ENCODE measurements at regions not wholly inside any gene's neighbourhood (a gene's known extent, or its start where the extent isn't known, plus 50 kb on each side); places are given as distances from the start of the nearest gene placed in this dataset.

DNA sequence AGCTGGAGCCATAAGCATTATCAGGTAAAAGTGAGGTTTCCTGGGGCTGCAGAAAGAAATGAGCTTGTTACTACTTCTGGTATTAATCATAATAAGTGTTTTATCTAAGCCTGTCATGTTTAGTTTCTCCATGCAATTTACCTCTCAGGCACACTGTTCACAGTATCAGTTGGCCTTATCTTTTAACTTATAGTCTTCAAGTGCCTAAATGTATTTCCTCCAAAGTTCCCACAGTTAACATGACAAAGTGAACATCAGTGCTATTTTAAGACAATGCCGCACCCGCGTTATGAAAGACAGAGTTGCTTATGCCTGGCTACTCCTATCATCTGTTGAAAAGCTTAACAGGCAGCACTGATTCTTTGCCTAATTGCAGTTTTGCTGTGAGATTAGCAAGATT is 408.7 kb upstream of the FAM241A start:
- Histone ChIP-seq H3K9me3 (ENCODE audit: insufficient read depth in 2 of 2, low read depth in 1 of 2, low read length in 1 of 2) (no peaks in the 10 kb centered on the region), H3K4me2 (ENCODE audit: insufficient read depth in 1 of 2, low read depth in 2 of 2, low read length in 2 of 2) (no peak overlapping the region), H2AFZ (ENCODE audit: low read length) (no peak overlapping the region), H3K27ac (ENCODE audit: low read depth, low read length) (no peak overlapping the region), H3K36me3 (ENCODE audit: control insufficient read depth in 2 of 4, insufficient read depth in 4 of 4, low read length in 3 of 4) (no peaks in the 10 kb centered on the region), H2BK20ac (ENCODE audit: low read length) (no peak overlapping the region), H4K8ac (ENCODE audit: extremely low read depth, insufficient read depth, low read length) (no peak overlapping the region), H3K14ac (ENCODE audit: insufficient read length) (no peak overlapping the region), H2AK5ac (ENCODE audit: low read depth, low read length) (no peak overlapping the region), H2BK120ac (replicated peaks; ENCODE audit: low read depth, low read length) (no peak overlapping the region), H2BK15ac (ENCODE audit: low read length) (no peak overlapping the region), H3K27me3 (replicated peaks in 1 of 4; ENCODE audit: control insufficient read depth in 3 of 4, extremely low read depth in 1 of 4, insufficient read depth in 3 of 4, low read length in 3 of 4) (no peaks in the 10 kb centered on the region), H2BK5ac (ENCODE audit: low read depth, low read length) (no peak overlapping the region), H3K4me3 (ENCODE audit: extremely low read depth in 1 of 4, insufficient read depth in 2 of 4, low read depth in 3 of 4, low read length in 4 of 4) (no peak overlapping the region), H4K20me1 (replicated peaks in 1 of 2; ENCODE audit: control insufficient read depth in 1 of 2, insufficient read depth in 2 of 2, low read length in 2 of 2) (no peaks in the 10 kb centered on the region), H4K91ac (replicated peaks; ENCODE audit: insufficient read length, low read length) (no peak overlapping the region), H3K79me1 (ENCODE audit: low read depth, low read length) (no peaks in the 10 kb centered on the region), H3K4me1 (replicated peaks in 1 of 4; ENCODE audit: control insufficient read depth in 3 of 4, insufficient read depth in 4 of 4, low read length in 3 of 4) (no peaks in the 10 kb centered on the region), H3K79me2 (ENCODE audit: control insufficient read depth in 1 of 2, insufficient read depth in 2 of 2, low read length in 2 of 2) (no peaks in the 10 kb centered on the region), H3K56ac (replicated peaks; ENCODE audit: insufficient read length, low read depth, low read length) (no peak overlapping the region), H3K9ac (replicated peaks in 1 of 4; ENCODE audit: extremely low read depth in 1 of 4, low read depth in 3 of 4, low read length in 3 of 4) (no peak overlapping the region), H3K18ac (ENCODE audit: extremely low read depth, low read length) (no peak overlapping the region), H3K23me2 (ENCODE audit: low read depth, low read length) (no peaks in the 10 kb centered on the region; the same call in 1 of the 2 replicates), H2BK12ac (ENCODE audit: low read depth, low read length) (no peak overlapping the region), H4K5ac (ENCODE audit: insufficient read length, low read depth, low read length) (no peak overlapping the region), H3K23ac (ENCODE audit: insufficient read length) (no peak overlapping the region), H3K4ac (replicated peaks; ENCODE audit: insufficient read length, low read depth, low read length) (no peak overlapping the region)
- no peak for FAIRE-seq
- CTCF ChIA-PET (ENCODE audit: partially characterized antibody): interaction anchor here (0.6 to 2.4 kb wide), 5 partner anchors 58 to 1694 kb away, joined by 3 to 5 read pairs (median 3); no protein-coding TSS in a partner anchor
- no peak for DNase-seq (ENCODE audit: low read depth in 1 of 2, low spot score in 2 of 2)
- TF ChIP-seq JUN (IDR thresholded peaks at IDR 0.05; ENCODE audit: low read depth, low read length) (no peak), TCF12 (IDR thresholded peaks at IDR 0.05; ENCODE audit: low read depth, low read length) (no peak), KDM5A (IDR thresholded peaks at IDR 0.05; ENCODE audit: low read length) (no peak), TBP (IDR thresholded peaks at IDR 0.05; ENCODE audit: low read depth, low read length) (no peak), RXRA (IDR thresholded peaks at IDR 0.05; ENCODE audit: insufficient read depth, low read depth, low read length) (no peak), KDM1A (IDR thresholded peaks at IDR 0.05; ENCODE audit: borderline replicate concordance, low read length) (no peak), ZNF274 (IDR thresholded peaks at IDR 0.05; ENCODE audit: borderline replicate concordance, extremely low read depth, low read length) (no peak)
- WGBS, 2 experiments (ENCODE audit: extremely low coverage in 1 of 2, insufficient coverage in 1 of 2, insufficient read length in 1 of 2, insufficient replicate concordance in 2 of 2, low coverage in 1 of 2, low lambda C conversion rate in 2 of 2, missing lambda C conversion rate in 1 of 2): 92% methylated on average over 3 of the region's 3 CpGs; no CpG with 5 or more reads in 1 of the 2 experiments
- POLR2A ChIA-PET (ENCODE audit: partially characterized antibody): no interaction called here
